ENCODE measurements at regions not wholly inside any gene's neighbourhood (a gene's known extent, or its start where the extent isn't known, plus 50 kb on each side); places are given as distances from the start of the nearest gene placed in this dataset.

- TF ChIP-seq, protein P1, sequence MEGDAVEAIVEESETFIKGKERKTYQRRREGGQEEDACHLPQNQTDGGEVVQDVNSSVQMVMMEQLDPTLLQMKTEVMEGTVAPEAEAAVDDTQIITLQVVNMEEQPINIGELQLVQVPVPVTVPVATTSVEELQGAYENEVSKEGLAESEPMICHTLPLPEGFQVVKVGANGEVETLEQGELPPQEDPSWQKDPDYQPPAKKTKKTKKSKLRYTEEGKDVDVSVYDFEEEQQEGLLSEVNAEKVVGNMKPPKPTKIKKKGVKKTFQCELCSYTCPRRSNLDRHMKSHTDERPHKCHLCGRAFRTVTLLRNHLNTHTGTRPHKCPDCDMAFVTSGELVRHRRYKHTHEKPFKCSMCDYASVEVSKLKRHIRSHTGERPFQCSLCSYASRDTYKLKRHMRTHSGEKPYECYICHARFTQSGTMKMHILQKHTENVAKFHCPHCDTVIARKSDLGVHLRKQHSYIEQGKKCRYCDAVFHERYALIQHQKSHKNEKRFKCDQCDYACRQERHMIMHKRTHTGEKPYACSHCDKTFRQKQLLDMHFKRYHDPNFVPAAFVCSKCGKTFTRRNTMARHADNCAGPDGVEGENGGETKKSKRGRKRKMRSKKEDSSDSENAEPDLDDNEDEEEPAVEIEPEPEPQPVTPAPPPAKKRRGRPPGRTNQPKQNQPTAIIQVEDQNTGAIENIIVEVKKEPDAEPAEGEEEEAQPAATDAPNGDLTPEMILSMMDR (IDR thresholded peaks at IDR 0.05) = no peak
- TF ChIP-seq POLR2A (IDR thresholded peaks at IDR 0.05) (no peak), EP300 (IDR thresholded peaks at IDR 0.05) (no peak)
Measured at GRCh38 chrX:137413190-137413589, 152.7 kb upstream of the ZIC3 start.

All from ovary (tissue), 3 donors.